PC-3 (cell line): ENCODE measurements at regions not wholly inside any gene's neighbourhood (a gene's known extent, or its start where the extent isn't known, plus 50 kb on each side); places are given as distances from the start of the nearest gene placed in this dataset.
"Not testable (repeated sequence)": the region's sequence is repeated elsewhere in the genome, so short reads cannot be mapped to it uniquely, and the experiment has no call there.

Experiments
- ATAC-seq: fragments of 200-7000 bp; cut with Tn5 transposase; 2 replicates; pipeline ENCODE4 v1.9.1; 2020; ENCODE audit warnings: mild to moderate bottlenecking, moderate library complexity
- BruUV-seq: library from RNA; stranded (reverse); fragments of 400-500 nt; replicated peaks from 2 replicates; lab custom pipeline; 2021; lab: Mats Ljungman, UMichigan
- CTCF ChIA-PET: fragments of 300-600 bp; sonication (Branson Sonifier 250); formaldehyde crosslinking; loops from one replicate; lab custom pipeline; 2022; ENCODE audit warnings: antibody characterized with exemption; lab: Charles Lee
- POLR2A ChIA-PET: fragments of 300-600 bp; sonication (Branson Sonifier 250); formaldehyde crosslinking; loops from one replicate; lab custom pipeline; 2022; ENCODE audit warnings: antibody characterized with exemption; ENCODE audit not compliant: unreplicated experiment; lab: Charles Lee
- DNase-seq: peaks from one replicate; pipeline ENCODE4 v3.0.0-alpha.2; 2015
- H2AFZ ChIP-seq: fragments of 300-600 bp; sonication (generic); 2 replicates; pipeline ENCODE4 v1.6.0; 2016; ENCODE audit warnings: antibody characterized with exemption, low read length
- H3F3A ChIP-seq: fragments of 300-600 bp; sonication (generic); one replicate; pipeline ENCODE4 v1.6.0; 2017; ENCODE audit warnings: antibody characterized with exemption, low read length, control low read depth, mild to moderate bottlenecking; ENCODE audit not compliant: unreplicated experiment
- H3K27ac ChIP-seq: fragments of 300-600 bp; sonication (generic); 2 replicates; pipeline ENCODE4 v1.5.1; 2016; ENCODE audit warnings: mild to moderate bottlenecking, low read length
- H3K27me3 ChIP-seq: fragments of 300-600 bp; sonication (generic); 2 replicates; pipeline ENCODE4 v1.6.1; 2016; ENCODE audit warnings: low read length, mixed read lengths
- H3K36me3 ChIP-seq: fragments of 300-600 bp; sonication (generic); 2 replicates; pipeline ENCODE4 v1.6.1; 2016; ENCODE audit warnings: low read depth, mixed run types, low read length, mixed read lengths
- H3K4me1 ChIP-seq: fragments of 300-600 bp; sonication (generic); 2 replicates; pipeline ENCODE4 v1.5.1; 2016; ENCODE audit warnings: low read length; ENCODE audit not compliant: insufficient read depth
- H3K4me2 ChIP-seq: fragments of 300-600 bp; sonication (generic); 2 replicates; pipeline ENCODE4 v1.6.0; 2016; ENCODE audit warnings: low read length
- H3K4me3 ChIP-seq: fragments of 300-600 bp; sonication (generic); 2 replicates; pipeline ENCODE4 v1.5.1; 2016; ENCODE audit warnings: mild to moderate bottlenecking, low read length, mixed read lengths
- H3K79me2 ChIP-seq: fragments of 300-600 bp; sonication (generic); 2 replicates; pipeline ENCODE4 v1.6.1; 2017; ENCODE audit warnings: low read length, mixed read lengths
- H3K9ac ChIP-seq: fragments of 300-600 bp; sonication (generic); 2 replicates; pipeline ENCODE4 v1.6.0; 2016; ENCODE audit warnings: mild to moderate bottlenecking, low read length
- H3K9me2 ChIP-seq: fragments of 300-600 bp; sonication (generic); replicated peaks from 2 replicates; pipeline ENCODE4 v1.6.1; 2016; ENCODE audit warnings: mixed run types, low read length, mixed read lengths
- H3K9me3 ChIP-seq: fragments of 300-600 bp; sonication (generic); 2 replicates; pipeline ENCODE4 v1.6.1; 2016; ENCODE audit warnings: low read length, mixed read lengths
- H4K20me1 ChIP-seq: fragments of 300-600 bp; sonication (generic); 2 replicates; pipeline ENCODE4 v1.6.1; 2016; ENCODE audit warnings: low read length, mixed read lengths
- EZH2 ChIP-seq: fragments of 300-600 bp; sonication (generic); IDR thresholded peaks from one replicate; pipeline ENCODE4 v1.6.1; 2017; ENCODE audit warnings: antibody characterized with exemption, mild to moderate bottlenecking, low read length; ENCODE audit not compliant: unreplicated experiment
- EZH2phosphoT487 ChIP-seq: fragments of 300-600 bp; sonication (generic); IDR thresholded peaks from 2 replicates; pipeline ENCODE4 v1.6.1; 2018; ENCODE audit warnings: mild to moderate bottlenecking, antibody characterized with exemption, low read length, borderline replicate concordance
- intact Hi-C: fragments of 100-400 bp; cut with micrococcal nuclease; formaldehyde crosslinking; loops from 2 replicates; pipeline ENCODE4 v1.9.0; 2023
- TF ChIP-seq, protein P1 (sequence below): fragments of 300-600 bp; sonication (generic); conservative IDR thresholded peaks from 2 replicates; pipeline ENCODE4 v1.5.1; 2017; ENCODE audit warnings: antibody characterized with exemption, low read depth, mild to moderate bottlenecking, low read length

GRCh38 chr2:179373816-179374215 lies 109.2 kb upstream of the SESTD1 start:
- DNase-seq (no peak), ATAC-seq (no peak)
- Histone ChIP-seq H3F3A (no peaks in the 10 kb centered on the region), H3K9me2 (no peaks in the 10 kb centered on the region), H3K4me2 (no peak overlapping the region), H3K79me2 (no peaks in the 10 kb centered on the region), H2AFZ (no peak overlapping the region), H3K27ac (no peak overlapping the region), H4K20me1 (no peaks in the 10 kb centered on the region), H3K4me3 (no peak overlapping the region), H3K4me1 (peaks cover 2% of the 10 kb centered on the region), H3K27me3 (no peaks in the 10 kb centered on the region), H3K9me3 (no peaks in the 10 kb centered on the region), H3K9ac (no peak overlapping the region), H3K36me3 (no peaks in the 10 kb centered on the region)
- intact Hi-C loops = no loop called here
- ChIA-PET POLR2A (no interaction called here), CTCF (no interaction called here)
- BruUV-seq = no TSS peak
- TF ChIP-seq, protein P1, sequence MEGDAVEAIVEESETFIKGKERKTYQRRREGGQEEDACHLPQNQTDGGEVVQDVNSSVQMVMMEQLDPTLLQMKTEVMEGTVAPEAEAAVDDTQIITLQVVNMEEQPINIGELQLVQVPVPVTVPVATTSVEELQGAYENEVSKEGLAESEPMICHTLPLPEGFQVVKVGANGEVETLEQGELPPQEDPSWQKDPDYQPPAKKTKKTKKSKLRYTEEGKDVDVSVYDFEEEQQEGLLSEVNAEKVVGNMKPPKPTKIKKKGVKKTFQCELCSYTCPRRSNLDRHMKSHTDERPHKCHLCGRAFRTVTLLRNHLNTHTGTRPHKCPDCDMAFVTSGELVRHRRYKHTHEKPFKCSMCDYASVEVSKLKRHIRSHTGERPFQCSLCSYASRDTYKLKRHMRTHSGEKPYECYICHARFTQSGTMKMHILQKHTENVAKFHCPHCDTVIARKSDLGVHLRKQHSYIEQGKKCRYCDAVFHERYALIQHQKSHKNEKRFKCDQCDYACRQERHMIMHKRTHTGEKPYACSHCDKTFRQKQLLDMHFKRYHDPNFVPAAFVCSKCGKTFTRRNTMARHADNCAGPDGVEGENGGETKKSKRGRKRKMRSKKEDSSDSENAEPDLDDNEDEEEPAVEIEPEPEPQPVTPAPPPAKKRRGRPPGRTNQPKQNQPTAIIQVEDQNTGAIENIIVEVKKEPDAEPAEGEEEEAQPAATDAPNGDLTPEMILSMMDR = no peak
- no peak for TF ChIP-seq EZH2
- no peak for TF ChIP-seq EZH2phosphoT487

DNA sequence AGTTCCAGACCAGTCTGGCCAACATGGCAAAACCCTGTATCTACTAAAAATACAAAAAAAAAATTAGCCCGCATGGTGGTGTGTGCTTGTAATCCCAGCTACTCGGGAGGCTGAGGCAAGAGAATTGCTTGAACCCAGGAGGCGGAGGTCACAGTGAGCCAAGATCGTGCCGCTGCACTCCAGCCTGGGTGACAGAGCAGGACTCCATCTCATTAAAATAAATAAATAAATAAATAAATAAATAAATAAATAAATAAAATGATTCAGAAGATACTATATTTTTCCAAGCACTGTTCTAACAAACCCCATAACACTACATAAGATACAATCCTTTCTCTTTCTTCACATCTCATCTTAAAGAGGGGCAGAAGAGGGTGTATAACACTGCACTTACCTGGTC lies 100.9 kb upstream of the SESTD1 start:
- ATAC-seq, H3K27ac ChIP-seq, BruUV-seq, H2AFZ ChIP-seq, H3F3A ChIP-seq, H3K9me3 ChIP-seq, H3K4me3 ChIP-seq, H3K9me2 ChIP-seq, CTCF ChIA-PET, H3K79me2 ChIP-seq, H4K20me1 ChIP-seq, intact Hi-C loops, DNase-seq, POLR2A ChIA-PET, H3K4me2 ChIP-seq, H3K4me1 ChIP-seq, H3K27me3 ChIP-seq, H3K9ac ChIP-seq, H3K36me3 ChIP-seq: not testable (repeated sequence)

DNA sequence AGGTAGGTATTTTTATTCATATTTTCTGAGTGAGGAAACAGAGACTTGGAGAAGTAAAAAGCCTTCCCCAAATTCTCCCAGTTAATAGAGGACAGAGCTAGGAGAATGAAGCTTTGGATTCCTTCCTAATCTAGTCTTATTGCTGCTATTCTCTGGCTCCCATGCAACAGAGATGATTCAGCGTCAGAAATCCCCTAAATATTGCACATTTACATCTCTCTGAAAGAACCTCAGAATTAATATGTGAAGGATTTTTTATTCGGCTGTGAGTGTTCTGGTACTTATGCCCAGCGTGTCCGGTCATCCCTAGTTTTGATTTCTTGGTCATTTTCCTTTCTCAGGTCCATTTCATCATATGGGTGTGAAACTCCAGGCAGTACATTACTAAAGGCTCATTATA lies 91.2 kb upstream of the SESTD1 start:
- Histone ChIP-seq H3K9me2 (no peaks in the 10 kb centered on the region), H4K20me1 (no peaks in the 10 kb centered on the region), H3F3A (no peaks in the 10 kb centered on the region), H3K36me3 (no peaks in the 10 kb centered on the region), H3K27ac (no peak overlapping the region), H3K4me2 (no peak overlapping the region), H3K4me1 (no peaks in the 10 kb centered on the region), H3K27me3 (no peaks in the 10 kb centered on the region), H3K4me3 (no peak overlapping the region), H3K79me2 (no peaks in the 10 kb centered on the region), H3K9ac (no peak overlapping the region), H3K9me3 (no peaks in the 10 kb centered on the region), H2AFZ (no peak overlapping the region)
- POLR2A ChIA-PET = no interaction called here
- DNase-seq = no peak
- intact Hi-C loops = loop anchor here (5.0 kb wide), 1 partner anchor 56 kb away; no protein-coding TSS in a partner anchor
- CTCF ChIA-PET = no interaction called here
- no TSS peak for BruUV-seq
- TF ChIP-seq EZH2 (no peak), EZH2phosphoT487 (no peak)
- TF ChIP-seq, protein P1 = no peak
- no peak for ATAC-seq
